ENCODE measurements at regions not wholly inside any gene's neighbourhood (a gene's known extent, or its start where the extent isn't known, plus 50 kb on each side); places are given as distances from the start of the nearest gene placed in this dataset.
"Not testable (repeated sequence)": the region's sequence is repeated elsewhere in the genome, so short reads cannot be mapped to it uniquely, and the experiment has no call there.

DNA sequence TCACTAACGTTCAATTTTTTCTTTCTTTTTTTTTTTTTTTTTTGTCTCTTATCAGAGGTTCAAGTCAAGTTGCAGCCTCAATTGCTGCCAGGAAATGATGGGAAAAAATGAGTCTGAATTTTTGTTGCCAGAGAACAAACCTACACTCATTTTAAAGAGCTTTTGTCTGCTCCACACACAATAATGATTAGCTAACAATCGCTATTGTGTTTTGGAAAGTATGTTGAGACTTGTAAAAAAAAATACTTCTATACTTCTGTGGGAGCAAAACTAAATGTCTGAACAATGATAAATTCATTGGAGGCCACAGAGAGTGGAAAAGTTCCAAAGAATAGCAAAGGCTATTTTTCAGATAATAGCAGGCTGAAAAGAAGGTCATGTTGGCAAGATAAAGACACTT, 176.3 kb upstream of the LMCD1 start:
- no peak overlapping the region for H3K4me2 ChIP-seq
- H3K9ac ChIP-seq, result no peak overlapping the region
- TF ChIP-seq, protein P1, sequence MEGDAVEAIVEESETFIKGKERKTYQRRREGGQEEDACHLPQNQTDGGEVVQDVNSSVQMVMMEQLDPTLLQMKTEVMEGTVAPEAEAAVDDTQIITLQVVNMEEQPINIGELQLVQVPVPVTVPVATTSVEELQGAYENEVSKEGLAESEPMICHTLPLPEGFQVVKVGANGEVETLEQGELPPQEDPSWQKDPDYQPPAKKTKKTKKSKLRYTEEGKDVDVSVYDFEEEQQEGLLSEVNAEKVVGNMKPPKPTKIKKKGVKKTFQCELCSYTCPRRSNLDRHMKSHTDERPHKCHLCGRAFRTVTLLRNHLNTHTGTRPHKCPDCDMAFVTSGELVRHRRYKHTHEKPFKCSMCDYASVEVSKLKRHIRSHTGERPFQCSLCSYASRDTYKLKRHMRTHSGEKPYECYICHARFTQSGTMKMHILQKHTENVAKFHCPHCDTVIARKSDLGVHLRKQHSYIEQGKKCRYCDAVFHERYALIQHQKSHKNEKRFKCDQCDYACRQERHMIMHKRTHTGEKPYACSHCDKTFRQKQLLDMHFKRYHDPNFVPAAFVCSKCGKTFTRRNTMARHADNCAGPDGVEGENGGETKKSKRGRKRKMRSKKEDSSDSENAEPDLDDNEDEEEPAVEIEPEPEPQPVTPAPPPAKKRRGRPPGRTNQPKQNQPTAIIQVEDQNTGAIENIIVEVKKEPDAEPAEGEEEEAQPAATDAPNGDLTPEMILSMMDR (conservative IDR thresholded peaks at IDR 0.05; ENCODE audit: low read depth, low read length), result no peak

DNA sequence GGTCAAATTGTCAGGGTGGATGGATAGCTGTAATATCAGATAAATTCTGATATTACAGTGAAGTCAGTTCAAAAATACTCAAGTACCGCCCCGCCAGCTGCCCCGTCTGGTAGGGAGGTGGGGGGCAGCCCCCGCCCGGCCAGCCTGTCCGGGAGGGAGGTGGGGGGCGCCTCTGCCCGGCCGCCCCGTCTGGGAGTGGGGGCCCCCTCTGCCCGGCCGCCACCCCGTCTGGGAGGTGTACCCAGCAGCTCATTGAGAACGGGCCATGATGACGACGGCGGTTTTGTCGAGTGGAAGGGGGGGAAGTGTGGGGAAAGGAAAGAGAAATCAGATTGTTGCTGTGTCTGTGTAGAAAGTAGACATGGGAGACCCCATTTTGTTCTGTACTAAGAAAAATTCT, 175.8 kb upstream of the LMCD1 start:
- not testable (repeated sequence) for H3K27me3 ChIP-seq (ENCODE audit: insufficient read depth, low read depth); H4K20me1 ChIP-seq (ENCODE audit: insufficient read depth); H3K4me2 ChIP-seq; H3K27ac ChIP-seq; H2AFZ ChIP-seq (ENCODE audit: low read depth); H3K36me3 ChIP-seq (ENCODE audit: insufficient read depth); H3K4me1 ChIP-seq (ENCODE audit: low read depth, poor library complexity, severe bottlenecking); H3K9ac ChIP-seq; H3K4me3 ChIP-seq (IDR thresholded peaks at IDR 0.05; ENCODE audit: insufficient read depth, low read depth, low read length); H3K79me2 ChIP-seq (ENCODE audit: insufficient read depth, low read depth)

More for the DNA sequence above, 176.3 kb upstream of the LMCD1 start:
- H3K79me2 ChIP-seq (ENCODE audit: insufficient read depth, low read depth), result no peaks in the 10 kb centered on the region
- peaks cover 5% of the 10 kb centered on the region for H3K4me1 ChIP-seq (ENCODE audit: low read depth, poor library complexity, severe bottlenecking)
- H3K27ac ChIP-seq, result no peak overlapping the region
- no peak overlapping the region for H3K4me3 ChIP-seq (IDR thresholded peaks at IDR 0.05; ENCODE audit: insufficient read depth, low read depth, low read length)
- no peak overlapping the region for H2AFZ ChIP-seq (ENCODE audit: low read depth)
- H3K27me3 ChIP-seq (ENCODE audit: insufficient read depth, low read depth), result no peaks in the 10 kb centered on the region
- H3K36me3 ChIP-seq (ENCODE audit: insufficient read depth), result no peaks in the 10 kb centered on the region
- no peaks in the 10 kb centered on the region for H4K20me1 ChIP-seq (ENCODE audit: insufficient read depth)

DNA sequence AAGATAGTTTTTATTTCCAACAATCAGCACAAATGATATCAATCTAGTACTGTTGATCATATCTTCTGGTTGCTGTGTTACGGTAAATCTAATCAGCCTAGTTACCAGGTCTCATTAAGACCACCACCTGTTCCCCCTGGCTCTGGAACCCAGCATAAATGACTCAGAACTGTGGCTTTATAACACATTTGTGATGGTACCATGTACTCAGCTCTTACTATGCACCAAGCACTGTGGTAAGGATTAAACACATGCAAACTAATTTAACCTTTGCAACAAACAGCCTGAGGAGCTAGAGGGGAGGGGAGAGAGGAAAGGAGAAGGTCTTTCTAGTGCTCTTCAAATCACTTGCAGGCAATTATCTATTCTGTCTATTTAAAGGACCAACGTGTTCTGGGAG, 173.9 kb upstream of the LMCD1 start:
- TF ChIP-seq, protein P1 (conservative IDR thresholded peaks at IDR 0.05; ENCODE audit: low read depth, low read length), result no peak
- Histone ChIP-seq H4K20me1 (ENCODE audit: insufficient read depth) (no peaks in the 10 kb centered on the region), H2AFZ (ENCODE audit: low read depth) (no peak overlapping the region), H3K36me3 (ENCODE audit: insufficient read depth) (no peaks in the 10 kb centered on the region), H3K9ac (no peak overlapping the region), H3K27me3 (ENCODE audit: insufficient read depth, low read depth) (no peaks in the 10 kb centered on the region), H3K4me1 (ENCODE audit: low read depth, poor library complexity, severe bottlenecking) (peaks cover 5% of the 10 kb centered on the region), H3K4me3 (IDR thresholded peaks at IDR 0.05; ENCODE audit: insufficient read depth, low read depth, low read length) (no peak overlapping the region), H3K27ac (no peak overlapping the region), H3K4me2 (no peak overlapping the region), H3K79me2 (ENCODE audit: insufficient read depth, low read depth) (no peaks in the 10 kb centered on the region)

DNA sequence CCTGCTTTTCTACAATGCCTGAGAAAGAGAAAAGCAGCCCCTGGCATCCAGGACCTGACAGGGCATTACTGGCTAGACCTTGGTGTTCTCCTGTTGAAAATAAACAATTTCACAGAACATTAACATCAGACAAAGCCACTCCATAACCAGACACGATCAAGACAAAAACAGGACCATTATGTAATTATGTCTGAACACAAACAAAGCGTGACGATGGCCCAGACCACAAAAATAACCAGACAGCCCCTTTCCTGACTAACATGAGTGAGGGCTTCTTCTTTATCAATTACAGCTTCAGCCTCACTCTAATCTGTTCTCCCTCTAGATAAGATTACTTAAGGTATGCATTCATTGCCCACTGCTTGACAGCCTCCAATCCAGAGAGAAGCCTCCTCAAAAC, 172.7 kb upstream of the LMCD1 start:
- Histone ChIP-seq H3K9ac (no peak overlapping the region), H3K4me1 (ENCODE audit: low read depth, poor library complexity, severe bottlenecking) (peaks cover 5% of the 10 kb centered on the region), H3K4me2 (no peak overlapping the region), H2AFZ (ENCODE audit: low read depth) (no peak overlapping the region), H3K27ac (no peak overlapping the region), H3K79me2 (ENCODE audit: insufficient read depth, low read depth) (no peaks in the 10 kb centered on the region), H3K36me3 (ENCODE audit: insufficient read depth) (no peaks in the 10 kb centered on the region), H4K20me1 (ENCODE audit: insufficient read depth) (no peaks in the 10 kb centered on the region), H3K4me3 (IDR thresholded peaks at IDR 0.05; ENCODE audit: insufficient read depth, low read depth, low read length) (no peak overlapping the region), H3K27me3 (ENCODE audit: insufficient read depth, low read depth) (no peaks in the 10 kb centered on the region)
- TF ChIP-seq, protein P1 (conservative IDR thresholded peaks at IDR 0.05; ENCODE audit: low read depth, low read length), result no peak

DNA sequence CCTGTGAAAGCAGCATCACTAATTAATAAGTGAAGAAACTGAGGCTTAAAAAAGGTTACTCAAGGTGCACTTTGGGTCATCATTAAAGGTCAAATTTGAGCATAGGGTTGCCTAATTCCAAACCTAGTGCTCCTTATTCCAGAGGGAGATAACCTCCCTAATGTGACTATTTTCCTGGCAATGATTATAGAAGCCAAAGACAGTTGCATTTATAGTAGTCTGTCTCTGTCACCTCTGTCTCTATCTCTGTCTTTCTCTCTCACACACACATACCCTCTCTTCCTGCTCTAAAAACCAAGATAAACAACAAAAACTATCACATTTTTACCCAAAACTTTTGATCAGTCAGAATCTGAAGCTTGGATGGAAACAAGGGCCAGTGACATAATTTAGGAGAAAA, 172.0 kb upstream of the LMCD1 start:
- H3K27me3 ChIP-seq (ENCODE audit: insufficient read depth, low read depth), result no peaks in the 10 kb centered on the region
- H3K27ac ChIP-seq, result no peak overlapping the region
- H3K4me2 ChIP-seq, result no peak overlapping the region
- H3K9ac ChIP-seq, result no peak overlapping the region
- H4K20me1 ChIP-seq (ENCODE audit: insufficient read depth), result no peaks in the 10 kb centered on the region
- H3K36me3 ChIP-seq (ENCODE audit: insufficient read depth), result no peaks in the 10 kb centered on the region
- no peak overlapping the region for H2AFZ ChIP-seq (ENCODE audit: low read depth)
- H3K79me2 ChIP-seq (ENCODE audit: insufficient read depth, low read depth), result no peaks in the 10 kb centered on the region
- TF ChIP-seq, protein P1 (conservative IDR thresholded peaks at IDR 0.05; ENCODE audit: low read depth, low read length), result no peak
- H3K4me1 ChIP-seq (ENCODE audit: low read depth, poor library complexity, severe bottlenecking), result peaks cover under 1% of the 10 kb centered on the region
- H3K4me3 ChIP-seq (IDR thresholded peaks at IDR 0.05; ENCODE audit: insufficient read depth, low read depth, low read length), result no peak overlapping the region

Data from KMS-11 (cell line).